ENCODE measurements at regions not wholly inside any gene's neighbourhood (a gene's known extent, or its start where the extent isn't known, plus 50 kb on each side); places are given as distances from the start of the nearest gene placed in this dataset.

DNA sequence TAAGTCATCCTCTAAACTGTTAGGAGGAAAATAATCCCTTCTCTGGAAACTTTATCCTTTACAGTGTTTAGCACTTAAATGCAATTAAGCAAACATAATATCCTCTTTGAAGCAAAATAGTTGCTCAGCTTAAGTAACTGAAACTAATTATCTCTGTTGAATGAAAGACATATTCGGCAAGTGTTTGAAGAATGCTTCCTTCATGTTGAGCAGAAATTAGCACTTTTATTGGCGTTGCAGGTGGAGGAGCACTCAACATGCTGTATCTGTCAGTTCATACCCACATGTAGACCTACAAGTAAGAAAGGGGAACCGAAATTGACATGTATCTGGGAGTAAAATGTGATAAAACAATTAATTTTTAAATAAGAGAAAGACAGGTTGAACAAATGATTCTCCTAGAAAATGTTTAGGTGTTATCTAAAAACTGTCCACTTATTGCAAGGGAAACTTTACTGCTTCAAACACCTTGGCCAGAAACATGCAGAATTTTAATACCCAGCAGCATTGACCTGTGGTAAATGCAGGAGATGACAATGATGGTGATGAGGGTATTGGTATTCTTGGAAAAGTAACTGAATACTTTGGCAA is 987.0 kb upstream of the MAP3K7 start:
- TF ChIP-seq POLR2A (IDR thresholded peaks at IDR 0.05; ENCODE audit: low read depth, low read length) = no peak
- TF ChIP-seq POLR2AphosphoS5 (IDR thresholded peaks at IDR 0.05; ENCODE audit: low read depth, low read length) = no peak
- no peak for TF ChIP-seq TAF1 (IDR thresholded peaks at IDR 0.05; ENCODE audit: borderline replicate concordance, low read depth, low read length)
